Lung (tissue), 11 donors: ENCODE measurements at regions not wholly inside any gene's neighbourhood (a gene's known extent, or its start where the extent isn't known, plus 50 kb on each side); places are given as distances from the start of the nearest gene placed in this dataset.

Experiments
- ATAC-seq: fragments of 200-7000 bp; cut with Tn5 transposase; one replicate; pipeline ENCODE4 v1.9.1; 2020; ENCODE audit warnings: moderate number of reproducible peaks; ENCODE audit not compliant: insufficient read depth, low FRiP score
- DNase-seq, 3 donors: peaks; one replicate each; pipeline ENCODE4 v3.0.0-alpha.2; 2013 to 2017
- H3K27ac ChIP-seq, 2 donors: one replicate each; pipeline ENCODE4 v1.5.1; 2013; ENCODE audit warnings: mild to moderate bottlenecking in 2 of 2, moderate library complexity in 2 of 2, control low read depth in 1 of 2, inconsistent platforms in 1 of 2, low read depth in 1 of 2, low read length in 1 of 2
- H3K27me3 ChIP-seq, 3 donors: one replicate each; pipeline ENCODE4 v1.5.1; 2013; ENCODE audit warnings: low read length in 2 of 3; ENCODE audit not compliant: control insufficient read depth in 3 of 3, insufficient read depth in 3 of 3
- H3K36me3 ChIP-seq, 4 donors: one replicate each; pipeline ENCODE4 v1.5.1; 2013; ENCODE audit warnings: low read length in 4 of 4, mild to moderate bottlenecking in 1 of 4, moderate library complexity in 1 of 4; ENCODE audit not compliant: control insufficient read depth in 4 of 4, insufficient read depth in 4 of 4
- H3K4me1 ChIP-seq, 5 donors: one replicate each; pipeline ENCODE4 v1.5.1; 2013; ENCODE audit warnings: low read length in 5 of 5, mild to moderate bottlenecking in 2 of 5, moderate library complexity in 1 of 5; ENCODE audit not compliant: control insufficient read depth in 5 of 5, insufficient read depth in 5 of 5
- H3K4me3 ChIP-seq: one replicate; pipeline ENCODE4 v1.5.1; 2013; ENCODE audit warnings: mild to moderate bottlenecking, control low read depth, moderate library complexity
- H3K9ac ChIP-seq, 2 donors: one replicate each; pipeline ENCODE4 v1.5.1; 2013; ENCODE audit warnings: low read length in 2 of 2, control low read depth in 1 of 2; ENCODE audit not compliant: insufficient read depth in 1 of 2
- H3K9me3 ChIP-seq, 4 donors: one replicate each; pipeline ENCODE4 v1.5.1; 2013; ENCODE audit warnings: low read length in 3 of 4, mild to moderate bottlenecking in 1 of 4, moderate library complexity in 1 of 4; ENCODE audit not compliant: control insufficient read depth in 4 of 4, insufficient read depth in 3 of 4
- WGBS, 2 donors: extraction: QIAGEN DNeasy Blood & Tissue Kit; methylation state at CpG; one replicate each; pipeline ENCODE4 v1.1.7; 2013; 5-methylcytosine and 5-hydroxymethylcytosine counted together
- TF ChIP-seq, protein P1 (sequence below): IDR thresholded peaks from 2 replicates; pipeline ENCODE4 v1.5.1; 2012; ENCODE audit warnings: mild to moderate bottlenecking; ENCODE audit errors: control extremely low read depth, extremely low read depth
- donor health status: control.
- donor health status: control.
- donor health status: Bipolar disorder and iron deficiency.
- donor health status: healthy.
- donor health status: DM: yes; HTN: yes; CAD: no.

DNA sequence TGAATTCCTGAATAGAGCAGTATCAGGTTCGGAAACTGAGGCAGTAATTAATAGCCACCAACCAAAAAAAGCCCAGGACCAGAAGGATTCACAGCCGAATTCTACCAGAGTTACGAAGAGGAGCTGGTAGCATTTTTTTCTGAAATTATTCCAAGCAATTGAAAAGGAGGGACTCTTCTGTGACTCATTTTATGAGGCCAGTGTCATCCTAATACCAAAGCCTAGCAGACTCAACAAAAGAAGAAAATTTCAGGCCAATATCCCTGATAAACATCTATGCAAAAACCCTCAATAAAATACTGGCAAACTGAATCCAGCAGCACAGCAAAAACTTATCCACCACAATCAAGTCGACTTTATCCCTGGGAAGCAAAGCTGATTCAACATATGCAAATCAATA is 202.3 kb upstream of the SLC16A7 start:
- ATAC-seq, result no peak
- no peak overlapping the region for H3K27ac ChIP-seq
- WGBS, 2 donors, result 88 to 95% methylated on average over 4 of the region's 4 CpGs

DNA sequence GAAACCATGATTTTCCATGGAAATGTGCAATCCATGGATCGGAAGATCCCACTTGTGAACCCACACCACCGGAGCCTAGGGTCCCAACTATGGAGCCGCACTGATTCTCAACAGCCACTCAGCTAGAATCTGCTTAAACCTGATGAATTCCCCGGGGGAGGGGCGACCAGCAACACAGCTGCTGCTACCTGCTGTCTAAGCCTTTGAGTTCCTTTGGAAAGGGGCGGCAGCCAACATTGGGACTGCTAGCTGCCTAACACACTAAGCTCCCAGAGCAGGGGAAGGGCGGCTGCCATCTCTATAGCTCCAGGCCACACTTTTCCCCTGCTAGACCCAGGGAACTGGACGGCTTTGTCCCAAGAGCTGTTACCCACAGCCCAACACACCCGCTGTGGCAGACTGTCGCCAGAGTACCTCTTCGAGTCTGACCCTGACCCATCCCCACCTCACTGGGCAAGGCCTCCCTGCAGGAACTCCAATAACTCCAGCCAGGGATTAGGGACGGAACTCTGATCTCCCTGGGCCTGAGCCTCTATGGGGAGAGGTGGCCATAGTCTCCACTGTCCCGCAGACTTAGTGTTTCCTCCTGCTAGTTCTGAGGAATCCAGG is 205.8 kb upstream of the SLC16A7 start:
- no peak for ATAC-seq
- Histone ChIP-seq H3K4me3 (no peak overlapping the region), H3K27ac (no peak overlapping the region), H3K27me3 (no peaks in the 10 kb centered on the region), H3K9ac (no peak overlapping the region), H3K4me1 (peaks cover 0 to 8% (median 0%) of the 10 kb centered on the region in 5 donors), H3K36me3 (no peaks in the 10 kb centered on the region), H3K9me3 (no peaks in the 10 kb centered on the region)
- no peak for DNase-seq
- WGBS, 2 donors, result 92 to 98% methylated on average over 13 of the region's 13 CpGs
- TF ChIP-seq, protein P1, sequence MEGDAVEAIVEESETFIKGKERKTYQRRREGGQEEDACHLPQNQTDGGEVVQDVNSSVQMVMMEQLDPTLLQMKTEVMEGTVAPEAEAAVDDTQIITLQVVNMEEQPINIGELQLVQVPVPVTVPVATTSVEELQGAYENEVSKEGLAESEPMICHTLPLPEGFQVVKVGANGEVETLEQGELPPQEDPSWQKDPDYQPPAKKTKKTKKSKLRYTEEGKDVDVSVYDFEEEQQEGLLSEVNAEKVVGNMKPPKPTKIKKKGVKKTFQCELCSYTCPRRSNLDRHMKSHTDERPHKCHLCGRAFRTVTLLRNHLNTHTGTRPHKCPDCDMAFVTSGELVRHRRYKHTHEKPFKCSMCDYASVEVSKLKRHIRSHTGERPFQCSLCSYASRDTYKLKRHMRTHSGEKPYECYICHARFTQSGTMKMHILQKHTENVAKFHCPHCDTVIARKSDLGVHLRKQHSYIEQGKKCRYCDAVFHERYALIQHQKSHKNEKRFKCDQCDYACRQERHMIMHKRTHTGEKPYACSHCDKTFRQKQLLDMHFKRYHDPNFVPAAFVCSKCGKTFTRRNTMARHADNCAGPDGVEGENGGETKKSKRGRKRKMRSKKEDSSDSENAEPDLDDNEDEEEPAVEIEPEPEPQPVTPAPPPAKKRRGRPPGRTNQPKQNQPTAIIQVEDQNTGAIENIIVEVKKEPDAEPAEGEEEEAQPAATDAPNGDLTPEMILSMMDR, result no peak

More for the DNA sequence above, 202.3 kb upstream of the SLC16A7 start:
- TF ChIP-seq, protein P1, result no peak
- Histone ChIP-seq H3K27me3 (no peaks in the 10 kb centered on the region), H3K9ac (no peak overlapping the region), H3K9me3 (no peaks in the 10 kb centered on the region), H3K36me3 (no peaks in the 10 kb centered on the region), H3K4me3 (no peak overlapping the region), H3K4me1 (no peaks in the 10 kb centered on the region)
- no peak for DNase-seq

DNA sequence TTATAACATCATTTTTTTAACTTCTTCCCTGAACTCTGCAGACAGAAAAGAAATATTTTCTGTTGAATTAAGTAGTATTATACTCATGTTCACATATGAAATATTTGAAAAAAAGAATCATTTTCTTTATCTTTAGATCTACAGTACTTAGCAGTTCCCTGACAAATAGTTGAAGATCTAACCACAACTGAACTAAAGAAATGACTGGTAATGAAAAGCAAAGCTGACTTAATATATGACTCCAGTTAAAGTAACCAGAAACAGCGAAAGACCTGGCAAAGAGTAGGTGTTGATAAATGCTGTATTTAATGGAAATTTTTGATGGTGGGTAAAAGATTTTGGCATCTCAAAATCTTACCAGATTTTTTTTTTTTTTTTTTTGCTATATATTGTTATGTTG is 207.1 kb upstream of the SLC16A7 start:
- ATAC-seq, result no peak
- TF ChIP-seq, protein P1, result no peak
- no peak overlapping the region for H3K4me3 ChIP-seq
- peaks cover 0 to 8% (median 0%) of the 10 kb centered on the region in 5 donors for H3K4me1 ChIP-seq
- H3K27me3 ChIP-seq, result no peaks in the 10 kb centered on the region
- no peaks in the 10 kb centered on the region for H3K36me3 ChIP-seq
- WGBS, 2 donors, result 87 to 95% methylated on average over 1 of the region's 1 CpG
- no peak overlapping the region for H3K27ac ChIP-seq
- H3K9ac ChIP-seq, result no peak overlapping the region
- DNase-seq, result no peak
- no peaks in the 10 kb centered on the region for H3K9me3 ChIP-seq

DNA sequence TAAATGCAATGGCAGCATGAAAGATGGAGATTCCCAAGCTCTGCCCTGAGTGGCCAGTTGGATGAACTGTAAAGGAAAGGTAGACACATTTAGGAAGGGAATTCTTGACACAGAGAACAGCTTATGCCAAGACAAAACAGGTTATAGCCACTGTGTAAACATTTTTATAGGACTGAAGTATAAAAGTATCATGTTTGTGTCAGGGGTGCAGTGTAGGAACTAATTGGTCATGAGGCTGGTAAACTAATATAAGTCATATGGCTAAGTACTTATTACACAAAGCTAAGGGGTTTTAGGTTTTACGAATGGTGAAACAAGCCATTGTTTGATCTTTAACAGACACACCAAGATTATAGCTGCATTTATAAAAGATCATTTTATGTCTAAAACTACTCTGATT is 207.7 kb upstream of the SLC16A7 start:
- H3K4me1 ChIP-seq, result peaks cover 0 to 10% (median 0%) of the 10 kb centered on the region in 5 donors
- no peak overlapping the region for H3K9ac ChIP-seq
- DNase-seq (no peak), ATAC-seq (no peak)
- TF ChIP-seq, protein P1, result no peak
- WGBS, 2 donors, result 75 to 88% methylated on average over 1 of the region's 1 CpG
- no peak overlapping the region for H3K27ac ChIP-seq
- H3K27me3 ChIP-seq, result no peaks in the 10 kb centered on the region
- no peak overlapping the region for H3K4me3 ChIP-seq
- H3K9me3 ChIP-seq, result no peaks in the 10 kb centered on the region
- H3K36me3 ChIP-seq, result no peaks in the 10 kb centered on the region
